Cerebellar cortex (tissue), 1 donor: ENCODE measurements at regions not wholly inside any gene's neighbourhood (a gene's known extent, or its start where the extent isn't known, plus 50 kb on each side); places are given as distances from the start of the nearest gene placed in this dataset.
A peak's percentile ranks its signal among the peaks of the same experiment; 100 is the strongest.
"Not testable (repeated sequence)": the region's sequence is repeated elsewhere in the genome, so short reads cannot be mapped to it uniquely, and the experiment has no call there.

Experiments used
- DNase-seq: peaks from one replicate; pipeline ENCODE4 v3.0.0-alpha.2; 2015; ENCODE audit warnings: low spot score

- DNase-seq, result peak; percentile 77
Observed at GRCh38 chr6:88455317-88455716, 289.2 kb upstream of the CNR1 start.

- DNase-seq, result no peak
Observed at GRCh38 chr6:88454658-88455057, 288.5 kb upstream of the CNR1 start.

- no peak for DNase-seq
Observed at GRCh38 chr6:88449770-88450169, 283.6 kb upstream of the CNR1 start.

GRCh38 chr6:88445188-88445965 lies 279.2 kb upstream of the CNR1 start:
- peak; percentile 76 for DNase-seq

- no peak for DNase-seq
Observed at GRCh38 chr6:88443554-88443953, 277.4 kb upstream of the CNR1 start.

GRCh38 chr6:88442737-88443136 lies 276.6 kb upstream of the CNR1 start:
- DNase-seq, result no peak

- DNase-seq, result peak; percentile 43
Observed at GRCh38 chr6:88441346-88441745, 275.2 kb upstream of the CNR1 start.

GRCh38 chr6:88428068-88428467 lies 261.9 kb upstream of the CNR1 start:
- DNase-seq, result no peak

- no peak for DNase-seq
Observed at GRCh38 chr6:88426005-88426404, 259.9 kb upstream of the CNR1 start.

- DNase-seq, result no peak
Observed at GRCh38 chr6:88422831-88423230, 256.7 kb upstream of the CNR1 start.

GRCh38 chr6:88420967-88421488 lies 254.9 kb upstream of the CNR1 start:
- DNase-seq, result not testable (repeated sequence)

- not testable (repeated sequence) for DNase-seq
Observed at GRCh38 chr6:88418921-88419810, 253.0 kb upstream of the CNR1 start.

GRCh38 chr6:88417361-88417760 lies 251.2 kb upstream of the CNR1 start:
- DNase-seq, result not testable (repeated sequence)

GRCh38 chr6:88413459-88413858 lies 247.3 kb upstream of the CNR1 start:
- DNase-seq, result no peak

GRCh38 chr6:88408355-88408754 lies 242.2 kb upstream of the CNR1 start:
- DNase-seq, result not testable (repeated sequence)

GRCh38 chr6:88406674-88407073 lies 240.5 kb upstream of the CNR1 start:
- DNase-seq, result not testable (repeated sequence)

- DNase-seq, result peak; percentile 93
Observed at GRCh38 chr6:88403486-88403885, 237.3 kb upstream of the CNR1 start.

- DNase-seq, result peak; percentile 50
Observed at GRCh38 chr6:88402909-88403308, 236.8 kb upstream of the CNR1 start.

- DNase-seq, result not testable (repeated sequence)
Observed at GRCh38 chr6:88390998-88391397, 224.9 kb upstream of the CNR1 start.

GRCh38 chr6:88388589-88388988 lies 222.4 kb upstream of the CNR1 start:
- no peak for DNase-seq

- DNase-seq, result no peak
Observed at GRCh38 chr6:88386167-88386566, 220.0 kb upstream of the CNR1 start.

- no peak for DNase-seq
Observed at GRCh38 chr6:88383183-88383582, 217.0 kb upstream of the CNR1 start.

- no peak for DNase-seq
Observed at GRCh38 chr6:88381289-88381642, 215.1 kb upstream of the CNR1 start.
